Astrocyte (in vitro differentiated cells and primary cell): ENCODE measurements at regions not wholly inside any gene's neighbourhood (a gene's known extent, or its start where the extent isn't known, plus 50 kb on each side); places are given as distances from the start of the nearest gene placed in this dataset.

Experiments
- DNase-seq: peaks from one replicate; pipeline ENCODE4 v3.0.0-alpha.2; 2010; ENCODE audit warnings: low read depth
- FAIRE-seq: peaks from 2 replicates; lab custom pipeline; 2011; peaks lifted over from hg19 to GRCh38; lab: Jason Lieb, UNC
- H2AFZ ChIP-seq: 2 replicates; pipeline ENCODE4 v1.6.0; 2012; ENCODE audit warnings: low read depth, low read length, inconsistent platforms
- H3K27ac ChIP-seq: 2 replicates; pipeline ENCODE4 v1.5.1; 2011; ENCODE audit warnings: low read depth, low read length, inconsistent platforms
- H3K27me3 ChIP-seq: 2 replicates; pipeline ENCODE4 v1.6.0; 2011; ENCODE audit warnings: low read length, inconsistent platforms; ENCODE audit not compliant: insufficient read depth
- H3K36me3 ChIP-seq: 2 replicates; pipeline ENCODE4 v1.5.1; 2011; ENCODE audit warnings: low read length, inconsistent platforms; ENCODE audit not compliant: insufficient read depth
- H3K4me1 ChIP-seq: 2 replicates; pipeline ENCODE4 v1.5.1; 2011; ENCODE audit warnings: low read length, inconsistent platforms; ENCODE audit not compliant: insufficient read depth
- H3K4me2 ChIP-seq: 2 replicates; pipeline ENCODE4 v1.6.0; 2012; ENCODE audit warnings: low read length, inconsistent platforms
- H3K4me3 ChIP-seq: 2 replicates; pipeline ENCODE4 v1.5.1; 2011; ENCODE audit warnings: low read depth, mild to moderate bottlenecking, low read length, inconsistent platforms; ENCODE audit not compliant: insufficient read depth
- H3K79me2 ChIP-seq: 2 replicates; pipeline ENCODE4 v1.6.0; 2012; ENCODE audit warnings: mild to moderate bottlenecking, low read length, inconsistent platforms; ENCODE audit not compliant: insufficient read depth
- H3K9ac ChIP-seq: 2 replicates; pipeline ENCODE4 v1.6.0; 2012; ENCODE audit warnings: mild to moderate bottlenecking, low read length, inconsistent platforms
- H3K9me3 ChIP-seq: 2 replicates; pipeline ENCODE4 v1.5.1; 2012; ENCODE audit warnings: low read depth, mild to moderate bottlenecking, low read length, inconsistent platforms; ENCODE audit not compliant: insufficient read depth
- H4K20me1 ChIP-seq: 2 replicates; pipeline ENCODE4 v1.6.0; 2012; ENCODE audit warnings: low read length, inconsistent platforms; ENCODE audit not compliant: insufficient read depth
- H3K27ac Mint-ChIP-seq: one replicate; pipeline ENCODE4 v1.8.0; 2021; ENCODE audit warnings: mild to moderate bottlenecking, mixed read lengths; ENCODE audit not compliant: unreplicated experiment
- H3K27me3 Mint-ChIP-seq: one replicate; pipeline ENCODE4 v1.8.0; 2021; ENCODE audit warnings: low read depth, mixed read lengths; ENCODE audit not compliant: unreplicated experiment
- H3K36me3 Mint-ChIP-seq: one replicate; pipeline ENCODE4 v1.8.0; 2021; ENCODE audit warnings: low read depth, mixed read lengths; ENCODE audit not compliant: unreplicated experiment
- H3K4me1 Mint-ChIP-seq: one replicate; pipeline ENCODE4 v1.8.0; 2021; ENCODE audit warnings: low read depth, mixed read lengths; ENCODE audit not compliant: unreplicated experiment
- H3K4me3 Mint-ChIP-seq: one replicate; pipeline ENCODE4 v1.8.0; 2021; ENCODE audit warnings: mild to moderate bottlenecking, moderate library complexity, mixed read lengths; ENCODE audit not compliant: unreplicated experiment
- H3K9me3 Mint-ChIP-seq: one replicate; pipeline ENCODE4 v1.8.0; 2021; ENCODE audit warnings: mild to moderate bottlenecking, mixed read lengths; ENCODE audit not compliant: unreplicated experiment
- CTCF ChIP-seq: IDR thresholded peaks from 2 replicates; pipeline ENCODE4 v1.5.1; 2011; ENCODE audit warnings: low read depth, mild to moderate bottlenecking, inconsistent platforms, low read length, moderate library complexity; ENCODE audit not compliant: insufficient read depth
- EZH2 ChIP-seq: IDR thresholded peaks from 2 replicates; pipeline ENCODE4 v1.6.1; 2012; ENCODE audit warnings: mild to moderate bottlenecking, low read length, inconsistent platforms; ENCODE audit not compliant: insufficient read depth

- Mint-ChIP-seq H3K4me1 (peaks cover 2% of the 10 kb centered on the region), H3K27ac (no peak overlapping the region), H3K9me3 (peaks cover 2% of the 10 kb centered on the region), H3K36me3 (no peaks in the 10 kb centered on the region), H3K27me3 (no peaks in the 10 kb centered on the region), H3K4me3 (no peak overlapping the region)
- DNase-seq (no peak), FAIRE-seq (no peak)
- Histone ChIP-seq H4K20me1 (no peaks in the 10 kb centered on the region), H3K4me1 (no peaks in the 10 kb centered on the region), H3K27me3 (no peaks in the 10 kb centered on the region), H3K36me3 (no peaks in the 10 kb centered on the region), H3K79me2 (no peaks in the 10 kb centered on the region), H3K4me2 (no peak overlapping the region), H3K9me3 (no peaks in the 10 kb centered on the region), H3K9ac (no peak overlapping the region), H3K4me3 (no peak overlapping the region), H3K27ac (no peak overlapping the region), H2AFZ (no peak overlapping the region)
- TF ChIP-seq EZH2 (no peak), CTCF (peak; percentile 32)
These were observed 322.1 kb downstream of the MAP2K4 start for GRCh38 chr17:12342609-12343435.

GRCh38 chr17:12348476-12348875, 317.2 kb upstream of the MYOCD start:
- no peaks in the 10 kb centered on the region for H3K9me3 ChIP-seq

More at GRCh38 chr17:12348476-12348875, 317.2 kb upstream of the MYOCD start:
- H3K79me2 ChIP-seq, result no peaks in the 10 kb centered on the region
- peak overlapping the region; percentile 45 for H3K27ac Mint-ChIP-seq
- no peak overlapping the region for H3K27ac ChIP-seq
- no peaks in the 10 kb centered on the region for H4K20me1 ChIP-seq
- H3K4me1 Mint-ChIP-seq, result peaks cover 7% of the 10 kb centered on the region
- H3K9me3 Mint-ChIP-seq, result peaks cover 6% of the 10 kb centered on the region
- no peaks in the 10 kb centered on the region for H3K36me3 Mint-ChIP-seq
- no peak for DNase-seq
- H2AFZ ChIP-seq, result no peak overlapping the region
- no peaks in the 10 kb centered on the region for H3K36me3 ChIP-seq
- H3K4me2 ChIP-seq, result no peak overlapping the region
- H3K27me3 ChIP-seq, result no peaks in the 10 kb centered on the region
- H3K4me1 ChIP-seq, result no peaks in the 10 kb centered on the region
- TF ChIP-seq EZH2, result no peak
- no peak for TF ChIP-seq CTCF
- H3K4me3 Mint-ChIP-seq, result no peak overlapping the region
- H3K4me3 ChIP-seq, result no peak overlapping the region
- no peak for FAIRE-seq
- H3K9ac ChIP-seq, result no peak overlapping the region
- no peaks in the 10 kb centered on the region for H3K27me3 Mint-ChIP-seq
